ENCODE measurements at regions not wholly inside any gene's neighbourhood (a gene's known extent, or its start where the extent isn't known, plus 50 kb on each side); places are given as distances from the start of the nearest gene placed in this dataset.
A peak's percentile ranks its signal among the peaks of the same experiment; 100 is the strongest.

DNA sequence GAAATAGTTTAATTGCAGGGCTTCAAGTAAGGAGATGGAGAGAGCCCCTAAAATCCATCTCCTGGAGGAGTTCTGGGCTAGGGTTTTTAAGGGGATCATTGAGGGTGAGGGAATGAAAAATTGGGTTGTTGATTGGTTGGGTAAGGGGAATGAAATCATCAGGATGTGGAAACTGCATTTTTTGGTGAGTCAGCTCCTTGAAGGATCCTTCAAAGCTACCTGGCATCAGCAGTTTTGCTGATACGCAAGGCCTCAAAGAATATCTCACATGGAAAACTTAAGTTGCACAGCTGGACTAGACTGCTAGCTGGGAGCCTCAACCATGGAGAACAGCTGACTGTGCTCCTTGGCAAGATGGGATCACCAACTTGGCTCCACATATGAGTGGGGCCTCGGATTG, 136.7 kb downstream of the FGF10 start:
- Histone ChIP-seq H3K27ac (ENCODE audit: low read depth, low read length) (no peak overlapping the region), H3K4me1 (ENCODE audit: control insufficient read depth, insufficient read depth, low read length) (peaks cover 4% of the 10 kb centered on the region; the same call in 1 of the 2 replicates), H3K9me3 (ENCODE audit: control insufficient read depth, insufficient read depth, low read depth, low read length) (no peaks in the 10 kb centered on the region; the same call in 1 of the 2 replicates), H3K4me3 (ENCODE audit: low read depth, low read length) (no peak overlapping the region), H3K36me3 (ENCODE audit: control insufficient read depth, insufficient read depth, low read length) (no peaks in the 10 kb centered on the region), H3K27me3 (ENCODE audit: control insufficient read depth, insufficient read depth, low read length) (no peaks in the 10 kb centered on the region), H3K9ac (ENCODE audit: low read length) (no peak overlapping the region)

DNA sequence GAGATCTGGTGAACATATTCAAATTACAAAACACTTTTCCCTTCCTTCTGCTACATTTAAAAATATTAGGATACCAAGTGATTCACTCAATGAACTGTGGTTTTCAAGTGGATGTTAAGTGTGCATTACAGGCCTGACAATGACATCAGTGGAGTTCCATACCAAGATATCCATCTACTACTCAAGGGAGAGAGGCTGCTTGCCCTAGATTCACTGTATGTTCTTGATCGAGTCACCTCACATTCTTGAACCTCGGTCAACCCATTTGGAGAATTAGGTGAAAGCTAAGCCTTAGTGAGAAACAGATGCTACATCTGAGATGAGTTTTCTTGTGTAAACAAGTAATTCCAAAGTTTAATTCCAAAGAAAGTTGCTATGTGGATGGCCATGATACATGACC, 142.2 kb downstream of the FGF10 start:
- H3K27me3 ChIP-seq (ENCODE audit: control insufficient read depth, insufficient read depth, low read length) = no peaks in the 10 kb centered on the region
- H3K36me3 ChIP-seq (ENCODE audit: control insufficient read depth, insufficient read depth, low read length) = peaks cover 3% of the 10 kb centered on the region; the same call in 1 of the 2 replicates
- H3K9ac ChIP-seq (ENCODE audit: low read length) = no peak overlapping the region
- no peaks in the 10 kb centered on the region; the same call in 1 of the 2 replicates for H3K4me1 ChIP-seq (ENCODE audit: control insufficient read depth, insufficient read depth, low read length)
- H3K9me3 ChIP-seq (ENCODE audit: control insufficient read depth, insufficient read depth, low read depth, low read length) = peaks cover 10% of the 10 kb centered on the region; the same call in 1 of the 2 replicates
- no peak overlapping the region for H3K4me3 ChIP-seq (ENCODE audit: low read depth, low read length)
- H3K27ac ChIP-seq (ENCODE audit: low read depth, low read length) = no peak overlapping the region

DNA sequence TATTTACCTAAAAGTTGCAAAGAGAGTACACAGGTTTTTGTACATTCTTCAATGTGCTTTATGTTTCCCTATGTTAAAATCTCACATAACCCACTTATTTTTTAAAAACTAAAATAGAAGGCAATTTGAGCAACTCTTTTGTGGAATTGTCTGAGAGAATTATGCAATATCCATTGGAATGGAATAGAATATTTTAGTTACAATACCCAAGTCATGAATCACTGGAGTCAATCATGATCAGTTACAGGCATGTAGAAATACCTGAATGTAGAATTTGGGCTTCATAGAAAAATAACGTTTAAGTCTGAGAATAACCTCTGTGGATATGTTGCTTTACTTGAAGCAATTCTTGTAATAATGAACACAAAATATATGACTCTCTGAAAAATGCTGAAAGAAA, 143.3 kb downstream of the FGF10 start:
- H3K27ac ChIP-seq (ENCODE audit: low read depth, low read length) = no peak overlapping the region
- H3K4me3 ChIP-seq (ENCODE audit: low read depth, low read length) = no peak overlapping the region
- H3K9me3 ChIP-seq (ENCODE audit: control insufficient read depth, insufficient read depth, low read depth, low read length) = peaks cover 10% of the 10 kb centered on the region; the same call in 1 of the 2 replicates
- no peaks in the 10 kb centered on the region for H3K27me3 ChIP-seq (ENCODE audit: control insufficient read depth, insufficient read depth, low read length)
- H3K4me1 ChIP-seq (ENCODE audit: control insufficient read depth, insufficient read depth, low read length) = peaks cover 8% of the 10 kb centered on the region
- no peak overlapping the region for H3K9ac ChIP-seq (ENCODE audit: low read length)
- H3K36me3 ChIP-seq (ENCODE audit: control insufficient read depth, insufficient read depth, low read length) = peaks cover 3% of the 10 kb centered on the region; the same call in 1 of the 2 replicates

DNA sequence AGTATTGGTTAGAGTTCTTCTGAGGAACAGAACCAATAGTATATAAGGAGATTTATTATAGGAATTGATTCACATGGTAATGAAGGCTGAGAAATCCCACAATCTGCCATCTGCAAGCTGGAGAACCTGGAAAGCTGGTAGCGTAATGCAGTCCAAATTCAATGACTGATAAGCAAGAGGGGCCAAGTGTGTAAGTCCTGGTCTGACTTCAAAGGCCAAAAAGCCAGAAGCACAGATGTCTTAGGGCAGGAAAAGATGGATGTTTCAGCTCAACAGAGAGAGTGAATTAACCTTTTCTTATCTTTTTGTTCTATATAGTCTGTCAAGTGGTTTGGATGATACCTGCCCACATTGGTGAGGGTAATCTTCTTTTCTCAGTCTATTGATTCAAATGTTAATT, 146.4 kb downstream of the FGF10 start:
- no peak overlapping the region for H3K27ac ChIP-seq (ENCODE audit: low read depth, low read length)
- H3K9ac ChIP-seq (ENCODE audit: low read length) = no peak overlapping the region
- H3K9me3 ChIP-seq (ENCODE audit: control insufficient read depth, insufficient read depth, low read depth, low read length) = peaks cover 10% of the 10 kb centered on the region; the same call in 1 of the 2 replicates
- H3K36me3 ChIP-seq (ENCODE audit: control insufficient read depth, insufficient read depth, low read length) = peaks cover 3% of the 10 kb centered on the region; the same call in 1 of the 2 replicates
- H3K4me1 ChIP-seq (ENCODE audit: control insufficient read depth, insufficient read depth, low read length) = peaks cover 19% of the 10 kb centered on the region
- H3K4me3 ChIP-seq (ENCODE audit: low read depth, low read length) = no peak overlapping the region
- no peaks in the 10 kb centered on the region for H3K27me3 ChIP-seq (ENCODE audit: control insufficient read depth, insufficient read depth, low read length)

DNA sequence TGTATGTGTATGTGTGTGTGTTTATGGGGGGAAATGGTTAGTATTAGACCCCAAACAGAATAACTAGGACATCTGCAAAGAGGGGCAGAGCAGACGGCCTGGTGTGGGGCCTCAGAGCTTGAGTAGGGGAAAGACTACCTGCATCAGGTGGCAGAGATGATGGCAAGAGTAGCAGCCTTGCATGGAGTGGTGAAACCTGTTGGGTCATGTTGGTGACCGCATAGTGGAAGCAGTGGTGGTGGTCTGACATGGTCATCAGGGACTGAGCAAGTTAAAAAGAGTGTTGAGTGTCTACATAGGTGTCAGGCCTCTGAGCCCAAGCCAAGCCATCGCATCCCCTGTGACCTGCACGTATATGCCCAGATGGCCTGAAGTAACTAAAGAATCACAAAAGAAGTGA, 153.2 kb downstream of the FGF10 start:
- no peaks in the 10 kb centered on the region for H3K27me3 ChIP-seq (ENCODE audit: control insufficient read depth, insufficient read depth, low read length)
- H3K9ac ChIP-seq (ENCODE audit: low read length) = peak overlapping the region; percentile 15
- H3K27ac ChIP-seq (ENCODE audit: low read depth, low read length) = peak overlapping the region; percentile 77; the same call in 1 of the 2 replicates
- peaks cover 8% of the 10 kb centered on the region; the same call in 1 of the 2 replicates for H3K9me3 ChIP-seq (ENCODE audit: control insufficient read depth, insufficient read depth, low read depth, low read length)
- peaks cover 23% of the 10 kb centered on the region for H3K4me1 ChIP-seq (ENCODE audit: control insufficient read depth, insufficient read depth, low read length)
- no peak overlapping the region for H3K4me3 ChIP-seq (ENCODE audit: low read depth, low read length)
- peaks cover 4% of the 10 kb centered on the region; the same call in 1 of the 2 replicates for H3K36me3 ChIP-seq (ENCODE audit: control insufficient read depth, insufficient read depth, low read length)

DNA sequence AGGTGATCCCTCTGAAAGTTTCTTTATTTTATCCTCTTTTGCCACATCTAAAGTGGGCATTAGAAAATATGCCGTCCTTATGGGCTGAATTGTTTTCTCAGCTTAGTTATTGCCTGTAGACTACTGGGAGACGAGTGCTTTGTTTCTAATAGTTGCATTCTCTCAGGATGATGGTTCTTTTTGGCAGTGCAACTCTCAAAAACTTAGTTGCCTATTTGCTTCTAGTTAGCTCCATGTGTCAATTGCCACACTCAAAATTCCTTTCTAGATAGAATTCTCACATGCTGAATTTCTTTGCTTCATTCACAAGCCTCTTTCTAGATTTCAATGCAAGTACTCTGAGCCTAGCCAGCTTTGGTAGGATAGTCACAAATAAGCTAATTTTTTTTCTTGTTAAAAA, 155.5 kb downstream of the FGF10 start:
- Histone ChIP-seq H3K27ac (ENCODE audit: low read depth, low read length) (no peak overlapping the region), H3K4me1 (ENCODE audit: control insufficient read depth, insufficient read depth, low read length) (peaks cover 11% of the 10 kb centered on the region), H3K27me3 (ENCODE audit: control insufficient read depth, insufficient read depth, low read length) (no peaks in the 10 kb centered on the region), H3K9me3 (ENCODE audit: control insufficient read depth, insufficient read depth, low read depth, low read length) (peaks cover 8% of the 10 kb centered on the region; the same call in 1 of the 2 replicates), H3K4me3 (ENCODE audit: low read depth, low read length) (no peak overlapping the region), H3K36me3 (ENCODE audit: control insufficient read depth, insufficient read depth, low read length) (peaks cover 4% of the 10 kb centered on the region; the same call in 1 of the 2 replicates), H3K9ac (ENCODE audit: low read length) (no peak overlapping the region)

DNA sequence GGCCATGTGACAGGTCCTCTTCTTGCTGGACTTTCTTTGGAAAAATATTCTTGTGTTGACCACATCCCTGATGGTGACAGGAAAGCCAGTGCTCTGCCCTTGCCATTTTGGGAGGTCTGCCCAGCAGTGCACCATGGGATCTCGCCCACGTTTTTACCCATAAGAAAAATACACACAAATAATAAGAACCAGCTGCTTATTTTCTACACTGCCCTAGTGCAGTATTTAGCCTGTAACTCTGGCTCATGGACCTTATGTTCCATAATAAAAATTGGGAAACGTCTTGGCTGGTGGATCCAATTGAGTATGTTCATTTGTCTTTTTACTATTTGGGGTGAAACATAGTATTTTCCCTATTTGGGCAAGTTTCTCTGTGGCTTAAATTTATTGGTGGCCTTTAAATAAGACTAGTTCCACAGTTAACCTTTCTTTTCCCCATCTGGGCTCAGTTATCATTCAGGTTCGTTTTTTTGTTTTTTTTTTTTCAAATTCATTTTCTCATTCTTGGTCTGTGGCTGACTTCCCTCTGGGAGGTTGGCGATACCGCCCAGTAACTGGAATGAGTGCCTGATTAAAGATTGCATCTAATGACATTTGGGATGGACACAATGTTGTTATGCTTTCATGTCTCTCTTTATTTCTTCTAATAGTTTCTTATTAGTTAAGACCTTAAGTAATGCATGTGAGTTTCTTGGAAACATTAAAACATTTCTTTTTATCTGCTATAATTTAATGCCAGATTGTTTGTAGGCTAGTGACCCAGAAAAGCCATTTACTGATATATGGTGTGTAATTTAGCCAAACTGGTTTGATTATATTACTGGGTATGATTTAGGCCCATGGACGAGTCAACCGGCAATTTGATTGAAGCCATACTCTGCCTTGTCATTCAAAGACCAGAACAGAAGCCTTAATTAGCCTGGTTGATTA, 163.7 kb downstream of the FGF10 start:
- Histone ChIP-seq H3K9ac (ENCODE audit: low read length) (no peak overlapping the region), H3K27me3 (ENCODE audit: control insufficient read depth, insufficient read depth, low read length) (no peaks in the 10 kb centered on the region), H3K4me1 (ENCODE audit: control insufficient read depth, insufficient read depth, low read length) (no peaks in the 10 kb centered on the region), H3K27ac (ENCODE audit: low read depth, low read length) (no peak overlapping the region), H3K4me3 (ENCODE audit: low read depth, low read length) (no peak overlapping the region), H3K9me3 (ENCODE audit: control insufficient read depth, insufficient read depth, low read depth, low read length) (peaks cover 5% of the 10 kb centered on the region; the same call in 1 of the 2 replicates), H3K36me3 (ENCODE audit: control insufficient read depth, insufficient read depth, low read length) (no peaks in the 10 kb centered on the region)

DNA sequence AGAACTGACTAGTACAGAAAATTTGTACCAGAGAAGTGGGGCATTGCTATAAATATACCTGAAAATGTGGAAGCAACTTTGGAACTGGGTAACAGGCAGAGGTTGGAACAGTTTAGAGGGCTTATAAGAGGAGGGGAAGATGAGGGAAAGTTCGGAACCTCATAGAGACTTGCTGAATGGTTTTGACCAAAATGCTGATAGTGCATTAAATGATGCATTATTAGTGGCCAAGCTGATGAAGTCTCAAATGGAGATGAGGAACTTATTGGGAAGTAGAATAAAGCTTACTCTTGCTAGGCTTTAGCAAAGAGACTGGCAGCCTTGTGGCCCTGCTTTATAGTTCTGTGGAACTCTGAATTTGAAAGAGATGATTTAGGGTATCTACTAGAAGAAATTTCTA, 189.8 kb downstream of the FGF10 start:
- Histone ChIP-seq H3K27ac (ENCODE audit: low read depth, low read length) (no peak overlapping the region), H3K9me3 (ENCODE audit: control insufficient read depth, insufficient read depth, low read depth, low read length) (peaks cover 30% of the 10 kb centered on the region)

DNA sequence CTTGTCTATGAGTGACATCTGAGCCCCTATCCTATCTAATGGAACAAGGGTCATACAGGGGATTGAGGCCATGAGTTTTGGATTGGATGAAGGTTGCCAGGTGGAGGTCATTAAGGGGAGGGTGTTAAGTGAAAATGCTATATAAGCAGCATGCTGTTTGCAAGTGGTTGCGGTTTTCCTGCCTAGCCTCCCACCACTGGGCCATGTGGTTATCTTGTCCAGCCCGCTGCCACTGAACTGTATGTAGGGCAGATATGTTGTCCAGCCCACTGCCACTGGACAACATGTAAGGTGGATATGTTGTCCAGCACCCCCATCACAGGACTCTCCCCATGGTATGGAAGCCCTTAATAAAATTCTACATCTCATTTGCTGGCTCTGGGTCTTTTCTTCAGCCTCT, 200.0 kb downstream of the FGF10 start:
- Histone ChIP-seq H3K36me3 (ENCODE audit: control insufficient read depth, insufficient read depth, low read length) (no peaks in the 10 kb centered on the region), H3K4me1 (ENCODE audit: control insufficient read depth, insufficient read depth, low read length) (no peaks in the 10 kb centered on the region), H3K27me3 (ENCODE audit: control insufficient read depth, insufficient read depth, low read length) (no peaks in the 10 kb centered on the region), H3K9ac (ENCODE audit: low read length) (no peak overlapping the region), H3K9me3 (ENCODE audit: control insufficient read depth, insufficient read depth, low read depth, low read length) (peaks cover 14% of the 10 kb centered on the region; the same call in 1 of the 2 replicates), H3K4me3 (ENCODE audit: low read depth, low read length) (no peak overlapping the region), H3K27ac (ENCODE audit: low read depth, low read length) (no peak overlapping the region)

More for the DNA sequence above, 189.8 kb downstream of the FGF10 start:
- Histone ChIP-seq H3K27me3 (ENCODE audit: control insufficient read depth, insufficient read depth, low read length) (no peaks in the 10 kb centered on the region), H3K36me3 (ENCODE audit: control insufficient read depth, insufficient read depth, low read length) (no peaks in the 10 kb centered on the region), H3K4me3 (ENCODE audit: low read depth, low read length) (no peak overlapping the region), H3K9ac (ENCODE audit: low read length) (no peak overlapping the region), H3K4me1 (ENCODE audit: control insufficient read depth, insufficient read depth, low read length) (no peaks in the 10 kb centered on the region)

DNA sequence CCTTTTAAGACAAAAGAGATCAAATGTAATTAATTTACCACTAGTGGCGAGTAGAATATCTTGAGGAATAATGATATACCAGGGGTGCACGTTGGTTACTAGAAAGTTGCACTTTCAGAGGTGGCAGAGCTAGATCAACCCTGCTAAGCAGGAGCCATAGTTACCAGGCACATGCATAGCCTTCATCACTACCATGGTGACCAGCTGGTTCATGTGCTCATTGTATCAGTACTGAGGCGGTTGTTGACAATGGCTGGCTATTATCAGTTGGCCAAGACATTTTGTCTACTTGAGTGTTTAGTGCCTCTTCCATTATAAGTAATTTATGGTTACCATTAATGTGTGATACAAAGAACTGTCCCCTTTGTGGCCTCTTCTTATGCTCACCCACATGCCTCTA, 201.2 kb downstream of the FGF10 start:
- H3K4me3 ChIP-seq (ENCODE audit: low read depth, low read length) = no peak overlapping the region

DNA sequence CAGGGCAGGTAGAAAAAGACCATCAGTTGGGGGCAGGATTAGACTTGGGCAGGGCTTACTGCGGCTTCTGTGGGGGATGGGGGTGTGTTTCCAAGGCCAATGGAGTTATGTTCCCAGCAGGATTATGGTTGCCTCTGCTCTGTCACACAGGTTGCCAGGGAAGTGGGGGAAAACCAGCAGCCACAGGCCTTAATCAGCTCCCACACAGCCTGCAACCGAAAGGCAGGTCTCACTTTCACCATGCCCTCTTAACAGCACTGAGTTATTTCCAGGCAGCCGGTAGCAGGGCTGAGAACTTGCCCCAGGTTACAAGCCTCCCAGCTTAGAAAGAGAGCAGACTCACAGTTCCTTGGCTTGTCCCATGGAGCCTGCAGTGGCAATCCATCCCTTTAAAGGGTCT, 205.5 kb downstream of the FGF10 start:
- Histone ChIP-seq H3K4me3 (ENCODE audit: low read depth, low read length) (no peak overlapping the region), H3K27me3 (ENCODE audit: control insufficient read depth, insufficient read depth, low read length) (no peaks in the 10 kb centered on the region), H3K4me1 (ENCODE audit: control insufficient read depth, insufficient read depth, low read length) (no peaks in the 10 kb centered on the region), H3K36me3 (ENCODE audit: control insufficient read depth, insufficient read depth, low read length) (no peaks in the 10 kb centered on the region), H3K9me3 (ENCODE audit: control insufficient read depth, insufficient read depth, low read depth, low read length) (peaks cover under 1% of the 10 kb centered on the region; the same call in 1 of the 2 replicates), H3K9ac (ENCODE audit: low read length) (no peak overlapping the region), H3K27ac (ENCODE audit: low read depth, low read length) (no peak overlapping the region)

More for the DNA sequence above, 201.2 kb downstream of the FGF10 start:
- H3K9ac ChIP-seq (ENCODE audit: low read length) = no peak overlapping the region
- H3K27me3 ChIP-seq (ENCODE audit: control insufficient read depth, insufficient read depth, low read length) = no peaks in the 10 kb centered on the region
- H3K27ac ChIP-seq (ENCODE audit: low read depth, low read length) = no peak overlapping the region
- no peaks in the 10 kb centered on the region for H3K36me3 ChIP-seq (ENCODE audit: control insufficient read depth, insufficient read depth, low read length)
- H3K9me3 ChIP-seq (ENCODE audit: control insufficient read depth, insufficient read depth, low read depth, low read length) = peaks cover 8% of the 10 kb centered on the region; the same call in 1 of the 2 replicates
- no peaks in the 10 kb centered on the region for H3K4me1 ChIP-seq (ENCODE audit: control insufficient read depth, insufficient read depth, low read length)

All from HUES6 (cell line).